SK-N-SH treated with all-trans-retinoic acid at 6 μM for 48 hours (cell line): ENCODE measurements at regions not wholly inside any gene's neighbourhood (a gene's known extent, or its start where the extent isn't known, plus 50 kb on each side); places are given as distances from the start of the nearest gene placed in this dataset.

Experiments used
- ATAC-seq: fragments of 200-7000 bp; cut with Tn5 transposase; 3 replicates; pipeline ENCODE4 v1.9.1; 2020; ENCODE audit warnings: mild to moderate bottlenecking, moderate library complexity
- ARNTL ChIP-seq: fragments of 450-650 bp; formaldehyde crosslinking; IDR thresholded peaks from 2 replicates; pipeline ENCODE4 v1.5.0; 2020; ENCODE audit warnings: low read depth, mild to moderate bottlenecking, moderate library complexity, borderline replicate concordance
- BACH2 ChIP-seq: fragments of 250-450 bp; sonication (Bioruptor Pico); IDR thresholded peaks from 2 replicates; pipeline ENCODE4 v1.9.0; 2021; ENCODE audit warnings: mild to moderate bottlenecking, borderline replicate concordance
- CSDC2 ChIP-seq: fragments of 250-450 bp; sonication (Bioruptor Pico); IDR thresholded peaks from 2 replicates; pipeline ENCODE4 v1.5.0; 2020; ENCODE audit warnings: mild to moderate bottlenecking, moderate library complexity
- ESRRG ChIP-seq: fragments of 250-450 bp; sonication (Bioruptor Pico); IDR thresholded peaks from 2 replicates; pipeline ENCODE4 v1.6.1; 2021; ENCODE audit warnings: mild to moderate bottlenecking
- GLIS3 ChIP-seq: fragments of 250-450 bp; sonication (Bioruptor Pico); IDR thresholded peaks from 2 replicates; pipeline ENCODE4 v1.5.0; 2020; ENCODE audit warnings: mild to moderate bottlenecking, moderate library complexity
- ISL1 ChIP-seq: fragments of 250-450 bp; sonication (Bioruptor Pico); IDR thresholded peaks from 2 replicates; pipeline ENCODE4 v2.1.2; 2022; ENCODE audit warnings: mild to moderate bottlenecking, moderate library complexity
- PPARA ChIP-seq: fragments of 250-450 bp; sonication (Bioruptor Pico); IDR thresholded peaks from 2 replicates; pipeline ENCODE4 v1.5.0; 2020; ENCODE audit warnings: mild to moderate bottlenecking, borderline replicate concordance
- RARB ChIP-seq: fragments of 250-450 bp; sonication (Bioruptor Pico); IDR thresholded peaks from 2 replicates; pipeline ENCODE4 v1.8.0; 2021; ENCODE audit warnings: mild to moderate bottlenecking, moderate library complexity
- SNAI2 ChIP-seq: fragments of 250-450 bp; sonication (Bioruptor Pico); IDR thresholded peaks from 2 replicates; pipeline ENCODE4 v1.5.0; 2020; ENCODE audit warnings: mild to moderate bottlenecking, moderate library complexity
- TCF4 ChIP-seq: fragments of 250-450 bp; sonication (Bioruptor Pico); IDR thresholded peaks from 2 replicates; pipeline ENCODE4 v1.8.0; 2021; ENCODE audit warnings: mild to moderate bottlenecking, moderate library complexity, borderline replicate concordance
- TOX ChIP-seq: fragments of 250-450 bp; sonication (Bioruptor Pico); IDR thresholded peaks from 2 replicates; pipeline ENCODE4 v1.8.0; 2021; ENCODE audit warnings: mild to moderate bottlenecking, moderate library complexity, borderline replicate concordance
- ZFP3 ChIP-seq: fragments of 250-450 bp; sonication (Bioruptor Pico); IDR thresholded peaks from 2 replicates; pipeline ENCODE4 v1.5.0; 2020; ENCODE audit warnings: mild to moderate bottlenecking, moderate library complexity
- ZFP30 ChIP-seq: fragments of 450-650 bp; formaldehyde crosslinking; IDR thresholded peaks from 2 replicates; pipeline ENCODE4 v1.5.0; 2022; ENCODE audit warnings: mild to moderate bottlenecking, moderate library complexity
- ZNF70 ChIP-seq: fragments of 450-650 bp; formaldehyde crosslinking; IDR thresholded peaks from 2 replicates; pipeline ENCODE4 v1.5.0; 2020; ENCODE audit warnings: mild to moderate bottlenecking, moderate library complexity
- ZNF8 ChIP-seq: fragments of 450-650 bp; formaldehyde crosslinking; IDR thresholded peaks from 2 replicates; pipeline ENCODE4 v1.5.0; 2020; ENCODE audit warnings: mild to moderate bottlenecking, moderate library complexity
- TF ChIP-seq, protein P1 (sequence below): fragments of 250-450 bp; sonication (Bioruptor Pico); IDR thresholded peaks from 2 replicates; pipeline ENCODE4 v1.5.1; 2020; ENCODE audit warnings: low read depth, mild to moderate bottlenecking, moderate library complexity
- TF ChIP-seq, protein P2 (sequence below): fragments of 250-450 bp; sonication (Bioruptor Pico); IDR thresholded peaks from 2 replicates; pipeline ENCODE4 v1.5.0; 2020; ENCODE audit warnings: mild to moderate bottlenecking, moderate library complexity
- TF ChIP-seq, protein P3 (sequence below): fragments of 250-450 bp; sonication (Bioruptor Pico); IDR thresholded peaks from 2 replicates; pipeline ENCODE4 v1.8.0; 2021; ENCODE audit warnings: low read depth, mild to moderate bottlenecking, moderate library complexity, borderline replicate concordance
- TF ChIP-seq, protein P4 (sequence below): fragments of 250-450 bp; sonication (Bioruptor Pico); IDR thresholded peaks from 2 replicates; pipeline ENCODE4 v1.8.0; 2020; ENCODE audit warnings: mild to moderate bottlenecking, moderate library complexity, borderline replicate concordance

DNA sequence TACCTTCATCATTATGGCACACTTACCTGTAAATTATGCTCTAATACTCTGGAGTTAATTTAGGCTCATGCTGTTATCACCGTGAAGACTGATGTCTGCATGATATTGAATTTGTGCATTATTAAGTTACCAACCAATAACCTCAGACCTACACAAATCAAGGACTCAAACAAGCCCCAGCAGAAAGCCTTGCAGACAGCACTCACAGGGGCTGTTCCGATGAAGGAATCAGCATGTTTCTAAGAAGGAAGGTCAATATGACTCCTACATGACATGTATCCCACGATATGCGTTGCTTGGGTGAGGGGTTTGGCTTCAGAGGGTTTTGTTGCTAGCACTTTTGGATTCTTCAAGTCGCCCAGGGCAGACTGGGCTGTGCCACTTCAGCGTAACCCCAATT lies 1071.2 kb upstream of the SLC10A2 start:
- ATAC-seq, result no peak
- TF ChIP-seq CSDC2 (CRISPR knock-in tag) (no peak), TCF4 (no peak), GLIS3 (CRISPR knock-in tag) (no peak), ESRRG (no peak), ZFP3 (CRISPR knock-in tag) (no peak), ZFP30 (no peak)
- TF ChIP-seq, protein P1, sequence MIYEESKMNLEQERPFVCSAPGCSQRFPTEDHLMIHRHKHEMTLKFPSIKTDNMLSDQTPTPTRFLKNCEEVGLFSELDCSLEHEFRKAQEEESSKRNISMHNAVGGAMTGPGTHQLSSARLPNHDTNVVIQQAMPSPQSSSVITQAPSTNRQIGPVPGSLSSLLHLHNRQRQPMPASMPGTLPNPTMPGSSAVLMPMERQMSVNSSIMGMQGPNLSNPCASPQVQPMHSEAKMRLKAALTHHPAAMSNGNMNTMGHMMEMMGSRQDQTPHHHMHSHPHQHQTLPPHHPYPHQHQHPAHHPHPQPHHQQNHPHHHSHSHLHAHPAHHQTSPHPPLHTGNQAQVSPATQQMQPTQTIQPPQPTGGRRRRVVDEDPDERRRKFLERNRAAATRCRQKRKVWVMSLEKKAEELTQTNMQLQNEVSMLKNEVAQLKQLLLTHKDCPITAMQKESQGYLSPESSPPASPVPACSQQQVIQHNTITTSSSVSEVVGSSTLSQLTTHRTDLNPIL (CRISPR knock-in tag), result no peak

DNA sequence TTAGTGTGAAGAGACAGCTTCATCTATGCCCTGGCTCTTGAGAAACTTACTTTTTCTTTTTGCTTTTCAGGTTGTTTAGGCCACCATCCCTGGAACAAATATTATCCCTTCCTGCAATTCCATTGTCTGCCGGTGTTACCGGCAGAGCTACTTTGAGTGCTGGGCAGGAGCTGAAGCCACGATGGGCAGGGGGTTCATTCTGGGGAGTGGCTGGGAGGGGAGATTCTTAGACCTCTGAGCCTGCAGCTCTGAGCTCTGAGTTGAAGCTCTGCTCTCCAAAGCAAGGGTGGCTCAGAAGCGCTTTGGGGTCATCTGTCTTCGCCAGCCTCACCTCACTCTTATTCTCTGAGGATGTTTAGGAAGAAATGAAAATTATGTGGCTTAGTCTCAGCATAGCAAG lies 1066.6 kb upstream of the SLC10A2 start:
- no peak for TF ChIP-seq ZNF8 (CRISPR knock-in tag)
- TF ChIP-seq ZFP30, result no peak
- no peak for TF ChIP-seq BACH2
- TF ChIP-seq, protein P1 (CRISPR knock-in tag), result no peak
- no peak for TF ChIP-seq TOX
- TF ChIP-seq RARB, result no peak
- TF ChIP-seq ESRRG, result no peak
- no peak for TF ChIP-seq ZNF70 (CRISPR knock-in tag)
- TF ChIP-seq, protein P2, sequence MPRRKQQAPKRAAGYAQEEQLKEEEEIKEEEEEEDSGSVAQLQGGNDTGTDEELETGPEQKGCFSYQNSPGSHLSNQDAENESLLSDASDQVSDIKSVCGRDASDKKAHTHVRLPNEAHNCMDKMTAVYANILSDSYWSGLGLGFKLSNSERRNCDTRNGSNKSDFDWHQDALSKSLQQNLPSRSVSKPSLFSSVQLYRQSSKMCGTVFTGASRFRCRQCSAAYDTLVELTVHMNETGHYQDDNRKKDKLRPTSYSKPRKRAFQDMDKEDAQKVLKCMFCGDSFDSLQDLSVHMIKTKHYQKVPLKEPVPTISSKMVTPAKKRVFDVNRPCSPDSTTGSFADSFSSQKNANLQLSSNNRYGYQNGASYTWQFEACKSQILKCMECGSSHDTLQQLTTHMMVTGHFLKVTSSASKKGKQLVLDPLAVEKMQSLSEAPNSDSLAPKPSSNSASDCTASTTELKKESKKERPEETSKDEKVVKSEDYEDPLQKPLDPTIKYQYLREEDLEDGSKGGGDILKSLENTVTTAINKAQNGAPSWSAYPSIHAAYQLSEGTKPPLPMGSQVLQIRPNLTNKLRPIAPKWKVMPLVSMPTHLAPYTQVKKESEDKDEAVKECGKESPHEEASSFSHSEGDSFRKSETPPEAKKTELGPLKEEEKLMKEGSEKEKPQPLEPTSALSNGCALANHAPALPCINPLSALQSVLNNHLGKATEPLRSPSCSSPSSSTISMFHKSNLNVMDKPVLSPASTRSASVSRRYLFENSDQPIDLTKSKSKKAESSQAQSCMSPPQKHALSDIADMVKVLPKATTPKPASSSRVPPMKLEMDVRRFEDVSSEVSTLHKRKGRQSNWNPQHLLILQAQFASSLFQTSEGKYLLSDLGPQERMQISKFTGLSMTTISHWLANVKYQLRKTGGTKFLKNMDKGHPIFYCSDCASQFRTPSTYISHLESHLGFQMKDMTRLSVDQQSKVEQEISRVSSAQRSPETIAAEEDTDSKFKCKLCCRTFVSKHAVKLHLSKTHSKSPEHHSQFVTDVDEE, result no peak
- no peak for TF ChIP-seq PPARA (CRISPR knock-in tag)
- TF ChIP-seq ISL1 (CRISPR knock-in tag), result no peak
- TF ChIP-seq, protein P3, sequence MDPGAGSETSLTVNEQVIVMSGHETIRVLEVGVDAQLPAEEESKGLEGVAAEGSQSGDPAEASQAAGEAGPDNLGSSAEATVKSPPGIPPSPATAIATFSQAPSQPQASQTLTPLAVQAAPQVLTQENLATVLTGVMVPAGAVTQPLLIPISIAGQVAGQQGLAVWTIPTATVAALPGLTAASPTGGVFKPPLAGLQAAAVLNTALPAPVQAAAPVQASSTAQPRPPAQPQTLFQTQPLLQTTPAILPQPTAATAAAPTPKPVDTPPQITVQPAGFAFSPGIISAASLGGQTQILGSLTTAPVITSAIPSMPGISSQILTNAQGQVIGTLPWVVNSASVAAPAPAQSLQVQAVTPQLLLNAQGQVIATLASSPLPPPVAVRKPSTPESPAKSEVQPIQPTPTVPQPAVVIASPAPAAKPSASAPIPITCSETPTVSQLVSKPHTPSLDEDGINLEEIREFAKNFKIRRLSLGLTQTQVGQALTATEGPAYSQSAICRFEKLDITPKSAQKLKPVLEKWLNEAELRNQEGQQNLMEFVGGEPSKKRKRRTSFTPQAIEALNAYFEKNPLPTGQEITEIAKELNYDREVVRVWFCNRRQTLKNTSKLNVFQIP, result no peak
- TF ChIP-seq SNAI2 (CRISPR knock-in tag), result no peak
- no peak for TF ChIP-seq ARNTL (CRISPR knock-in tag)
- no peak for ATAC-seq

DNA sequence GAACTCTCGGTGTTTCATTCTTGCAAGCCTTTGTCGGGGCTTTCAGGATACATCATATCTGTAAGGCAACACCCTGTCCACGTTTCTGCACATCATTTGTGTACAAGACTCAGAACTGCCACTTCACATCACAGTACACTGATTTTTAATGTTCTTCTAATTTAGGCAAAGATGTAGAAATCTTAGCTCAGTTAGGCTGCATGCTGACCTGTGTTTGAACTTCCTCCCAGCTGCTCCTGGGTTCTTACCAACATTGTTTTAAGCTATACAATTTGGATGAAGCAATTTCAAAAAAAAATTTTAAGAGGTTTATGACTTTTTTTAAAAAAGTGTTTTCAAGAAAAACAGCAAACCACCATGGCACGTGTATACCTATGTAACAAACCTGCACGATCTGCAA lies 1047.9 kb upstream of the SLC10A2 start:
- no peak for ATAC-seq
- no peak for TF ChIP-seq ZNF8 (CRISPR knock-in tag)
- TF ChIP-seq, protein P4, sequence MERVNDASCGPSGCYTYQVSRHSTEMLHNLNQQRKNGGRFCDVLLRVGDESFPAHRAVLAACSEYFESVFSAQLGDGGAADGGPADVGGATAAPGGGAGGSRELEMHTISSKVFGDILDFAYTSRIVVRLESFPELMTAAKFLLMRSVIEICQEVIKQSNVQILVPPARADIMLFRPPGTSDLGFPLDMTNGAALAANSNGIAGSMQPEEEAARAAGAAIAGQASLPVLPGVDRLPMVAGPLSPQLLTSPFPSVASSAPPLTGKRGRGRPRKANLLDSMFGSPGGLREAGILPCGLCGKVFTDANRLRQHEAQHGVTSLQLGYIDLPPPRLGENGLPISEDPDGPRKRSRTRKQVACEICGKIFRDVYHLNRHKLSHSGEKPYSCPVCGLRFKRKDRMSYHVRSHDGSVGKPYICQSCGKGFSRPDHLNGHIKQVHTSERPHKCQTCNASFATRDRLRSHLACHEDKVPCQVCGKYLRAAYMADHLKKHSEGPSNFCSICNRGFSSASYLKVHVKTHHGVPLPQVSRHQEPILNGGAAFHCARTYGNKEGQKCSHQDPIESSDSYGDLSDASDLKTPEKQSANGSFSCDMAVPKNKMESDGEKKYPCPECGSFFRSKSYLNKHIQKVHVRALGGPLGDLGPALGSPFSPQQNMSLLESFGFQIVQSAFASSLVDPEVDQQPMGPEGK (CRISPR knock-in tag), result no peak
- no peak for TF ChIP-seq BACH2
- TF ChIP-seq ZFP3 (CRISPR knock-in tag), result no peak
- TF ChIP-seq, protein P3, result no peak
- no peak for TF ChIP-seq SNAI2 (CRISPR knock-in tag)
- TF ChIP-seq, all 23 proteins: peak for 0

DNA sequence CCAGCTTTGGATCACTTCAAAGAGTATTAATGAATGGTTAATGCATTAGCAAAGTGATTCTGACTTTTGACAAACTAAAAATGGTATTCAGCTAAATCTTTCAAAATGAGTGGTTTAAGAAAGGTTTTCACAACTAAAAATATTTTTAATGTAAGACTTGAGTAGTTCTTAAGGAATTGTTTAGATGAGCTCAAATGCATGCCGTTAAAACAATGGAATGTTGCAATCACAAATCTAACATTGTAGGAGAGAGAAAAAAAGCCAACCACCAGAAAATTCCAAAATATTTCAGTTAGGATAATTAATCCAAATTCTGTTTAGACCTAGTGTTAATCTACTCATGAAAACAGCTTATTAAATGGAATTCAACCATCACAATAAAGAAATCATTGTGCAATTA lies 1044.8 kb upstream of the SLC10A2 start:
- TF ChIP-seq ZFP30 (no peak), SNAI2 (CRISPR knock-in tag) (no peak)
- no peak for ATAC-seq
